HG03442 (cell line): ENCODE measurements at regions not wholly inside any gene's neighbourhood (a gene's known extent, or its start where the extent isn't known, plus 50 kb on each side); places are given as distances from the start of the nearest gene placed in this dataset.

ENCODE experiments used
- ATAC-seq: cut with Tn5 transposase; IDR thresholded peaks from one replicate; pipeline ENCODE4 v1.9.1; 2021; ENCODE audit warnings: mild to moderate bottlenecking, moderate library complexity; ENCODE audit not compliant: unreplicated experiment

DNA sequence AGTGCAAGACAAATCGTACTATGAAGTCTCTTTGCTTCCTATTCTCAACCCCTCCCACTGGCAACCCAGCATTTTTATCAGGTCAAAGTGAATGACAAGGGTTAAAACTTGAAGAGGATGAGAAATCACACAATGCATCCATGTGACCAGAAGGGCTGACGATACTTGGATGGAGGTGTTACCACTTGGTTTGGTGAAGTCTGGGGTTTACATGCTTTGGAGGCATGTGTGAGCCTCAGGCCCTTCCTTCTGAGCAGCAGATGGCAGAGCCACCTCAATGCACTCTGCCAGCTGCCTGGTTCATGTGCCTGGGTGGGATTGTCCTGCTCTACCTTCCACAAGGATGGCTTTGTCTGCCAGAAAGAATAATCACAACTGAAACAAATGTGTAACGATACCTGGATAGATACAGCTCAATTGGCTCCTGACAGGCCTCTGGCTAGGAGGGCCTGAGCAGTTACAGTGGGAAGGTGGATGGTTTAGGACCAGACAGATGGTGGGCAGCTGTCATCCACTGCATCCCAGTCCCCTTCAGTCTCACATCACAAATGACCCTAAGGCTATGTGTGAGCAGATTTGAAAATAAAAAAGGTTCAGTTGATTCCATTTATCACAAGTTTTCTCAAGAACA is 51.5 kb upstream of the CNIH3 start:
- no peak for ATAC-seq

DNA sequence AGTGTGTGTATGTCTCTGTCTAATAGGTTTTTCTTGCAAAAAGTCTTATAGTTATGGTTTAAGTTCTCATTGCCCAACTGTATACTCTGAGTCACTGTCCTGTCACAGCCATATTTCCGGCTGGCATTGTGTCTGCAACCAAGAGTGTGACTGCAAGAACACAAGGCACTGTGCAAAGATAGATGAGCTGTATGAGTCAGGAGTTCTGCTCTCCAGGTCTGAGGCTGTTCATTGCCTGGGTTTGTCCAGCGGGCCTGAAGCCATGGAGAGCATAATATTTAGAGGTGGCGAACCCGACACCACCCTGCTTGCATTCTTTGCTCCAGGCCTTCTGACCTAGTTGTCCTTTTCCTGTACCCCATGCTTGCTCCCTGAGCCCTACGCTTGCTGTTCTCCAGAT is 50.9 kb upstream of the CNIH3 start:
- ATAC-seq, result no peak

DNA sequence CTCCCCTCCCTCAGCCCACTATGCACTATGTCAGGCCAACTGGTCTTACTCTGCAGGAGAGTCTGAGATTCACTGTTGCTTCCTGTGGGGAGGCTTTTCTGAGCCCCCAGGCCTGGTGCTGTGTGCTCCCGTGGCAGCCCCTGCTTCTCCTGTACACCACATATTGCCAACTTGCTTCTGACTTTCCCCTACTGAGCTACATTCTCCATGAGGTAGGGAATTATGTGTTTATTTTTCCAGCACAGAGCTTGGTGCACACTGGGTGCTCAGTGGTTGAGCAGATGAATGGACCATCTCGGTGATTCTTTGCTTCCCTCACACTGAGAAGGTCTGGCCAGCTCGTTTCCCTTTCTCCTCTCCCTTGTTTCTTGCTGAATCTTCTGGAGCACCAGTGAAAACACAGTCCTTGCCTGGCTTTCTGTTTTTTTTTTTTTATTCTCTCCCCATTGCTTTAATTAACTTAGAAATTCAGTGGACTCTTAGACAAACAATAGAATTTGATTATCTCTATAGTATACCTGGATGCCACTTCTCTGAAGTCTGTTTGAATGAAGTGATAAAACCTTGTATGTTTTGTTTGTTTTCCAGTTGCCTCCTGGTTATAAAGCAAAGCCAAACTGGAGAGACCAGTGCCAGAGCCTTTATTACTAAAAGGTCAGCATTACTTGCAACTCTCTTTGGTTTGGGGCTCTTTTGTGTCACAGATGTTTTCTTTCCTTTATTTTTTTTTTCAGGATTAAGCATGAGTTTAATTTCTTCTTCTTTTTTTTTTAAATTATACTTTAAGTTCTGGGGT is 50.3 kb upstream of the CNIH3 start:
- no peak for ATAC-seq
